HG02870 (cell line): ENCODE measurements at regions not wholly inside any gene's neighbourhood (a gene's known extent, or its start where the extent isn't known, plus 50 kb on each side); places are given as distances from the start of the nearest gene placed in this dataset.
A peak's percentile ranks its signal among the peaks of the same experiment; 100 is the strongest.
"Not testable (repeated sequence)": the region's sequence is repeated elsewhere in the genome, so short reads cannot be mapped to it uniquely, and the experiment has no call there.

ENCODE experiments used
- ATAC-seq: cut with Tn5 transposase; IDR thresholded peaks from one replicate; pipeline ENCODE4 v1.9.1; 2021; ENCODE audit warnings: mild to moderate bottlenecking, moderate library complexity; ENCODE audit not compliant: unreplicated experiment

GRCh38 chr2:179385756-179386155 lies 121.1 kb upstream of the SESTD1 start:
- ATAC-seq, result not testable (repeated sequence)

GRCh38 chr2:179383975-179384374 lies 119.3 kb upstream of the SESTD1 start:
- ATAC-seq, result no peak

- no peak for ATAC-seq
These were observed 112.7 kb upstream of the SESTD1 start for GRCh38 chr2:179377296-179377695.

- no peak for ATAC-seq
These were observed 112.2 kb upstream of the SESTD1 start for GRCh38 chr2:179376881-179377280.

- ATAC-seq, result no peak
These were observed 109.2 kb upstream of the SESTD1 start for GRCh38 chr2:179373816-179374215.

- ATAC-seq, result not testable (repeated sequence)
These were observed 100.9 kb upstream of the SESTD1 start for GRCh38 chr2:179365561-179365960.

DNA sequence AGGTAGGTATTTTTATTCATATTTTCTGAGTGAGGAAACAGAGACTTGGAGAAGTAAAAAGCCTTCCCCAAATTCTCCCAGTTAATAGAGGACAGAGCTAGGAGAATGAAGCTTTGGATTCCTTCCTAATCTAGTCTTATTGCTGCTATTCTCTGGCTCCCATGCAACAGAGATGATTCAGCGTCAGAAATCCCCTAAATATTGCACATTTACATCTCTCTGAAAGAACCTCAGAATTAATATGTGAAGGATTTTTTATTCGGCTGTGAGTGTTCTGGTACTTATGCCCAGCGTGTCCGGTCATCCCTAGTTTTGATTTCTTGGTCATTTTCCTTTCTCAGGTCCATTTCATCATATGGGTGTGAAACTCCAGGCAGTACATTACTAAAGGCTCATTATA lies 91.2 kb upstream of the SESTD1 start:
- no peak for ATAC-seq

DNA sequence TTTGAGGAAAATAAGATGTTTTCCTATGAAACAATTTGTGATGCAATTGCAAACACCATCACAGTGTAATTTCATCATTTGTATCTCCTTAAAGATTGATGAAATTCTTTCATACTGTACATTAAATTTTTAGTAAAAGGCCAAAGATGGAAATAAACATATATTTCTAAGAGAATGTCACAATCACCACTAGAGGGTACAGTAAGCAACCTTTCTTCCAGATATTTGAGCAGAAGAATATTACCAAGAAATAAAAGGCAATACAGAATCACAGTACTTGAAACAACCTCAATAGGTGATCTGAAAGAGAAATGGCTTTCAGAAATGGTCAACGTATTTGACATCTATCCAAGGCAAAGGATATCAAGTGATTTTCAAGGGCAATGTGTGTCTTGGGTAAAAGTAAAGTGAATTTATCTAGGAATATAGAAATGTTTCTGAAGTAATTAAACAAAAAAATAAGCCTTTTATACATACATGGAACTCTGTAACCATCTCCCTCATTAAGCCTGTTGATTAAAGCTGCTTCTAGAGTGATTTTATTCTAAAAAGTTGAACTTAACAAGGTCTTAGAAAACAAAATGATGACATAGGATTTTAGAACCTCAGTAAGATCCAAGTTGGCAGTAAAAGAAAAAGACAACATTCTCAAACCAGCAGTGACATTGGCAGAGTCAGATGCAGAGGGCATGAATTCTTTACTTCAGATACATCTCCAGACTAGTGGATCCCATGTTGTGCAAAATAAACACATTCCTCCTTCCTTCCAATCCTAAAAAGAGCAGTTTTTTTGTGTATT lies 90.3 kb upstream of the SESTD1 start:
- no peak for ATAC-seq

DNA sequence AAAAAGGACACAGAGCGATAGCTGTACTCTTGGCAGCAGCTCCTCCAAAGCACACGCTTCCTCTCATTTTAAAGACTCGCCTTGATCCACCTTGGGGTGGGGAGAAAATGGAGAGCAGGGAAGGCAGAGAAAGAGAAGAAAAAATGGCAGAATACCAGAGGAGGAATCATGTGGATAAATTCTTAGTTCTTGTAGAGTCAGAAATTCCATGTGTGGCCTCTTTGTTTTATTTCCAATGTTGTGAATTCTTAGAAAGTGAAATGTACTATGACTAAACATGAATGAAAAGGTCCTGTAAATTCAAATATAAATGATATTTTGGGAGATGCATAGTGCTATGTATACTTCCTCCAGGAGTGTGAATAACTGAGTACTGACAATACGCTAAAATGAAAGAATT lies 89.7 kb upstream of the SESTD1 start:
- no peak for ATAC-seq

DNA sequence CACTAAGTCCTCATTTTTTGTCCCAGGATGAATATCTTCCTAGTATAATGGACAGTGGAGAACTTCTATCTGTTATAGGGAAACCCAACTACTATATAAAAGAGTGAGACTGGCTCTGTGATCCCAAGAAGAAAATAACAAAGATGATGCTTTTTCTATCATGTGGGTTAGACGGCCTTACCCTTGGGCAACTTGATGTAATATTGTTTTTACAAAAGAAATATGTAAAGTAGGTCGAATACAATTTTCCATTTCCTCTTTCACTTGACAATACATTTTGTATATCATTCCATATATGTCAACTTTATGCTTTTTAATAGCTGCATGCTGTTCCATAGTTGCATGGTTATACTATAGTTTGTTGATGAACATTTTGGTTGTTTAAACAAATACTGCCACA lies 87.5 kb upstream of the SESTD1 start:
- ATAC-seq, result no peak

DNA sequence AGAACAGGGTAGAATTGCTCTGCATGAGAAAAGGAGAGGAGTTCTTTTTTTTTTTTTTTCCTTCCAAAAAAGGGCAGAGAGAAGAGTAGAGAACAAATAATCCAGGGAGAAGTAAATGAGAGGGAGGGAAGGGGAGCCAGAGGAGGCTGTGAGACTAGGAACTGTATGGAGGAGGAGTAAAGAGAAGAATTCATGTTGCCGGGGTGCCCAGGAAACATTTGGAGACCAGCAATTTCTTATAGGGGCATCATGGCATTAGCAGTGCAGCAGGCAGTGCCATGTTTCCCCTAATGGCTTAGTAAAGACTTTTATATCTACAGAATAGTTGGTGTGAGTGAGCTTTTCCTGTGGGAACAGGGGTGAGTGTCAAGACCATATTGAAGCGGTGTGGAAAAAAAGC lies 86.4 kb upstream of the SESTD1 start:
- ATAC-seq, result no peak

DNA sequence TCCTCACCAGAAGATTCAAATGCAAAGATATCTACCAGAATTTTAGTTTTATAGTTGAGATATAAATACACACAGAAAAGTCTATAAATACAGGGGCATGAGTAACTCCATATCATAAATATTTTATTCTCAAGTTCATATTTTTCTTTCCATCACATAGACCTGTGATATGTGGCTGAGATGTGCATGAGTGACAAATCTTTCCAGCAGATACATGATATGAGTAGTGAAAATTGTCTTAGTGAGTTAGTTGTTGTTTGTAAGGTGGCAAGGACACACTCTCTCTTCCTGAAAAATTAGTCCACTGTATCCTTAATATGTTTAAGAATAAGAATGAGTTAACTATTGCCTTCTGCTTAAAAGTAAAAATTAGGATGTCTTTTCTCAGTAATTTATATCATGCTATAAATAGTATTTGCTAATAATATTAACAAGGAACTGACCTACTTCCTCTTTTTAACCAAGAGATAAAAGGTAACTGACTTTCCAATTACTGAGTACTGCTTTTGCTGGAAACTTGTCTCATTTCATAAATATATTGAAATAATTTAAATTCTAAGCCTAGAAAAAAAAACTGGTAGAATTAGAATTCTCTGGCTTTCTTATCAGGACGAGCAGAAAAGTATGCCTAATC lies 85.2 kb upstream of the SESTD1 start:
- ATAC-seq, result peak; percentile 73

DNA sequence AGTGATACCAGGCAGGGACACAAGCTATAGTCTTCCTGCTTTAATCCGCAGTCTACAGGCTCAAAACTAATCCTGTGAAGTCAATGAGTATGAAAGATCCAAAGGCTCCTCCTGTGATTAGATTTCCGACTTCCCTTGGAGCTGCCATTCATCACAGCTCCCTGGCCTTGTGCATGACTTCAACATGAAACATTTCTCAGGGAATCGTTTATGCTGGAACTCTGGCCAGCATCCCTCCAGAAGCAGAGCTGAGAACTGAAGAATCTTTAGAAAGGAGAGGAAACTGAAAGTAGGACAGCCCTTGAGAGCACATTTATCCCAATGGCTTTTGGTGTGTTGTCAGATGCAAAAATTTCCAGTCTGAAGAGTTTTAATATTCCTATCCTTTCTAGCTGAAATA lies 84.3 kb upstream of the SESTD1 start:
- ATAC-seq, result no peak

DNA sequence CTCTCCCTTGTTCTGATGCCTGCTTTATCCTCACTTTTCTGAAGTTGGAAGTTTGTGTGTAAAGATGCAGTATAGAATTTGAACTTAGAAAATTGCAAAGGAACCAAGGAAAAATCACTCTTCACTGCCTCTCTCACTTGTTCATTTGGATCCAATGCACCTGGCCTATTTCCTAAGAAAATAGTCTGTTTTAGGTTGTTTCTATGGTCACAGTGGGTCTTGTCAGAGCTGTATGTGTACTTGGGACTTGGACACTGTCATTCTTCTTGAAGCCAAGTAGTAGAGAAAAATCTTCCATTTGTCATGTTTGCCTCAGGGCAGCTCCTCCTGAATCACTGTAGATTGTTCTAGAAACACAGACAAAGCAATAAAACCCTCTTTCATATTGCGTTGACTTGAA lies 80.3 kb upstream of the SESTD1 start:
- no peak for ATAC-seq

GRCh38 chr2:179344280-179344964 lies 79.8 kb upstream of the SESTD1 start:
- no peak for ATAC-seq

GRCh38 chr2:179343945-179344279 lies 79.3 kb upstream of the SESTD1 start:
- no peak for ATAC-seq

DNA sequence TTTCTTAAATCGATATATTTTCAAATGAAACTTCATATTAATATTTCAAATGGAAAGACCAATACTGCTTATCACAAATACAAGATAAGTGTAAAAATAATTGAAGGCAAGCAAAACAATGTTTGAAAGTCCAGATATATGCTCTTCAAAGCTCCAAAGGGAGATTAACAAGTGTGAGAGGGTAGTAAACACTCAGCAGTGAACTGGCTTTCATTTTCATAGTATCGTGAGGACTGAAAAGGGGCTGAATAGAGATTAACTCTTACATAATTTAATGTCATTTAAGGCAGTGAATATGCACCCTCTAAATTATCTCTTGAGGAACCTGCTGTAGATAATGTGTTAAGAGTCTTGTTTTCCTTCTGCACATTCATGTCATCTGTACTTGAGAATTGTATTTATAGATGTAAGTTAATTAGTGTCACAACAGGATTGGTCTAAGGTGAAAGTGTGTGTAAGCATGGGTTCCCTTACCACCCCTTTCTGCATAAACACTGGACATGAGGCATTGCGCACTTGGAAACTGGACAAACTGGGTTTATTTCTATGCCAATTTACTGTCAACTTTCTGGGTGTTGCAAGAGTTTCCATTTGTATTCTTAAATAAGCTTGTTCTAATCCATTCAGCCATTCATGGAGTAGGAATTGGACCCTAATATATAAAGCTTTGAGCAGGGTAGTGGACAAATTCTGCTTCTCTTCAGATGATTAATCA lies 76.7 kb upstream of the SESTD1 start:
- ATAC-seq, result no peak

GRCh38 chr2:179340678-179341077 lies 76.0 kb upstream of the SESTD1 start:
- ATAC-seq, result no peak

- ATAC-seq, result no peak
These were observed 74.0 kb upstream of the SESTD1 start for GRCh38 chr2:179338681-179339080.

DNA sequence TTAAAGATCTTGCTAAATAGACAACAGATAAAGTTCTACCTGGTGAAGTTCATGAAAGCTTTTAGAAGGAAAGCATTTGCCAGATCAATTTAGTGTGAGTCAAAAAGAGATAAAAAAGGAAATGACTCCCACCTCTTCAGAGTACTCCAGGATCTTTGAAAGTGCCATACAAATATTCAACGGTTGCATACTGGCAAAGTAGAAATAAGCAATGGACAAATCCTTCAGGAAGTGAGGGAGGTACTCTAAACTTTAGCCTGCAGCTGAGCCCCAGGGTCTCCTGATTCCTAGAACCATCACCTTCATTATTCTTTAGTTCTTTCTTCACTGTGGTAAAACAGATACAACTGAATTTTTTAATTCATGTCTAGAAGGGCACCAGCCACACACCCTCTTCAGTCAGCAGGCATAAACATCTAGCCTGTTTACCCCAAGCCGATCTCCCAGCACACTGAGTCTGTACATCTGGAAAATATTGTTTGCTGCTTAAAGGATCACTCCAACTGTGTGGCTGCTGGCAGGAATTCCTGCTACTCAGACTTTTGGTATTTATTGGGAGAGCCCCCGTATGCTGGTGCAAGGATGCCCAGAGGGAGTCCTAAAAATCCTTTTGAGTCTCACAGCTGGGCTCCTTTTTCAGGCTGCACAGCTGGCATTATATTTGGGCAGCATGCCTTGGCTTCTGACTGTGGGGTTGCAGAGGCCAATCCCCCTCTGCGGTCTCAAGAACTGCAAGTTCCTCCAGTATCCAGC lies 72.3 kb upstream of the SESTD1 start:
- ATAC-seq, result no peak

DNA sequence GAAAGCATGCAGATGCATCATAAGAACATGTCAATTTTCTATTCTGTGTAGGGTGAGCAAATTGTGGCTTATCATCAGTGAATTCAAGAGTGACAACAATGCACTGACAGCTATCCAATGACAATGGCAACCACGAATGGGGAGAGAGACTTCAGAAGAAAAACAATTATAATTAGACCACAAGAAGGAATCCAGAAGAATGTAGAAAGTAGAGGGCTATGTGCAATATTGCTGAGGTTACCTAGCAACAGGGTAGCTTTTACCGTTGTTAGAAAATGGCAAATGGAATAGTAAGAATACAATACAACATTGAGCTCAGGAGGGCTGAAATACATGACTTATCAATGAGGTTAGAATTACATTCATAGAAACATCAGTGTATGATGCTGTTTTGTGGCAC lies 71.1 kb upstream of the SESTD1 start:
- no peak for ATAC-seq
